ENCODE measurements at regions not wholly inside any gene's neighbourhood (a gene's known extent, or its start where the extent isn't known, plus 50 kb on each side); places are given as distances from the start of the nearest gene placed in this dataset.

GRCh38 chr12:126496201-126496600, 1431.0 kb downstream of the AACS start:
- no peak for DNase-seq
- no peak for TF ChIP-seq POLR2A (IDR thresholded peaks at IDR 0.05)
- no peak for TF ChIP-seq CTCF (IDR thresholded peaks at IDR 0.05 in 4 of 5, conservative IDR thresholded peaks at IDR 0.05 in 1 of 5)
- no peak for ATAC-seq
- in situ Hi-C loops (cut with MboI; ENCODE audit: low sequenced_read_pairs in 4 of 4): no loop called here
- Histone ChIP-seq H3K9me3 (no peaks in the 10 kb centered on the region), H3K36me3 (no peaks in the 10 kb centered on the region), H3K4me1 (no peaks in the 10 kb centered on the region), H3K27me3 (no peaks in the 10 kb centered on the region), H3K27ac (no peak overlapping the region), H3K4me3 (no peak overlapping the region)
- intact Hi-C loops (cut with DNase I; ENCODE audit: low total_unique reads): no loop called here

- intact Hi-C loops (cut with DNase I; ENCODE audit: low total_unique reads) (no loop called here), in situ Hi-C loops (cut with MboI; ENCODE audit: low sequenced_read_pairs in 4 of 4) (no loop called here)
- no peak for DNase-seq
- ATAC-seq: no peak
- Histone ChIP-seq H3K27ac (no peak overlapping the region), H3K36me3 (no peaks in the 10 kb centered on the region), H3K4me3 (no peak overlapping the region), H3K4me1 (no peaks in the 10 kb centered on the region), H3K27me3 (no peaks in the 10 kb centered on the region), H3K9me3 (no peaks in the 10 kb centered on the region)
- TF ChIP-seq CTCF (IDR thresholded peaks at IDR 0.05 in 4 of 5, conservative IDR thresholded peaks at IDR 0.05 in 1 of 5) (no peak), POLR2A (IDR thresholded peaks at IDR 0.05) (no peak)
Observed at GRCh38 chr12:126506426-126507182, 1441.4 kb downstream of the AACS start.

GRCh38 chr12:126507231-126507630, 1442.0 kb downstream of the AACS start:
- Histone ChIP-seq H3K27me3 (no peaks in the 10 kb centered on the region), H3K27ac (no peak overlapping the region), H3K4me1 (no peaks in the 10 kb centered on the region), H3K9me3 (no peaks in the 10 kb centered on the region), H3K4me3 (no peak overlapping the region), H3K36me3 (no peaks in the 10 kb centered on the region)
- no peak for ATAC-seq
- in situ Hi-C loops (cut with MboI; ENCODE audit: low sequenced_read_pairs in 4 of 4): no loop called here
- intact Hi-C loops (cut with DNase I; ENCODE audit: low total_unique reads): no loop called here
- TF ChIP-seq POLR2A (IDR thresholded peaks at IDR 0.05) (no peak), CTCF (IDR thresholded peaks at IDR 0.05 in 4 of 5, conservative IDR thresholded peaks at IDR 0.05 in 1 of 5) (no peak)
- no peak for DNase-seq

GRCh38 chr12:126509572-126509971, 1444.3 kb downstream of the AACS start:
- Histone ChIP-seq H3K4me1 (no peaks in the 10 kb centered on the region), H3K27ac (no peak overlapping the region), H3K9me3 (no peaks in the 10 kb centered on the region), H3K36me3 (no peaks in the 10 kb centered on the region), H3K27me3 (no peaks in the 10 kb centered on the region), H3K4me3 (no peak overlapping the region)
- ATAC-seq: no peak
- TF ChIP-seq POLR2A (IDR thresholded peaks at IDR 0.05): no peak
- no peak for TF ChIP-seq CTCF (IDR thresholded peaks at IDR 0.05 in 4 of 5, conservative IDR thresholded peaks at IDR 0.05 in 1 of 5)
- in situ Hi-C loops (cut with MboI; ENCODE audit: low sequenced_read_pairs in 4 of 4) (no loop called here), intact Hi-C loops (cut with DNase I; ENCODE audit: low total_unique reads) (no loop called here)
- DNase-seq: no peak

- intact Hi-C loops (cut with DNase I; ENCODE audit: low total_unique reads) (no loop called here), in situ Hi-C loops (cut with MboI; ENCODE audit: low sequenced_read_pairs in 4 of 4) (no loop called here)
- no peak overlapping the region for H3K4me3 ChIP-seq
- H3K4me1 ChIP-seq: no peaks in the 10 kb centered on the region
- TF ChIP-seq CTCF (IDR thresholded peaks at IDR 0.05 in 4 of 5, conservative IDR thresholded peaks at IDR 0.05 in 1 of 5): no peak
- no peak for TF ChIP-seq POLR2A (IDR thresholded peaks at IDR 0.05)
- no peak overlapping the region for H3K27ac ChIP-seq
- H3K27me3 ChIP-seq: no peaks in the 10 kb centered on the region
- H3K9me3 ChIP-seq: no peaks in the 10 kb centered on the region
- no peak for DNase-seq
- no peaks in the 10 kb centered on the region for H3K36me3 ChIP-seq
- ATAC-seq: no peak
Observed at GRCh38 chr12:126510630-126511029, 1445.4 kb downstream of the AACS start.

Data from gastrocnemius medialis (tissue), 4 donors.